ENCODE measurements at regions not wholly inside any gene's neighbourhood (a gene's known extent, or its start where the extent isn't known, plus 50 kb on each side); places are given as distances from the start of the nearest gene placed in this dataset.

DNA sequence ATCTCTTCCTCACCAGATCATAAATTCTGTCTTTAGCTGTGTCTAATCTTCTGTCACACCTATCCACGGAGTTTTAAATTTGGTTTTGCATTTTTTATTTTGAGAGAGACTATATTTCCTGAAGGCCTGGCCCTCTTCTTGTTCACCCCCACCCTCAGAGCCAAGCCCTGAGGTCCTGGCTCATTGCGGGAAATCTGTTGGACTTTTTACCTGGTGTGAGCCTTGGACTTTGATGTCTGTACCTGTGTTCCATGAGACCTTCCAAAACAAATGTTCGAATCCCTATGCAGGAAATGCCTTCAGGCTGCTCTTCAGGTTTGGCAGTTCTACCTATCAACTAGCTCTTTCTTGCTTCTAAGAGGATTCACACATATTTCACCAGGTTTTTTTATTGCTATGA is 175.2 kb upstream of the GRB10 start:
- TF ChIP-seq POLR2A (IDR thresholded peaks at IDR 0.05), result no peak
- TF ChIP-seq, protein P1, sequence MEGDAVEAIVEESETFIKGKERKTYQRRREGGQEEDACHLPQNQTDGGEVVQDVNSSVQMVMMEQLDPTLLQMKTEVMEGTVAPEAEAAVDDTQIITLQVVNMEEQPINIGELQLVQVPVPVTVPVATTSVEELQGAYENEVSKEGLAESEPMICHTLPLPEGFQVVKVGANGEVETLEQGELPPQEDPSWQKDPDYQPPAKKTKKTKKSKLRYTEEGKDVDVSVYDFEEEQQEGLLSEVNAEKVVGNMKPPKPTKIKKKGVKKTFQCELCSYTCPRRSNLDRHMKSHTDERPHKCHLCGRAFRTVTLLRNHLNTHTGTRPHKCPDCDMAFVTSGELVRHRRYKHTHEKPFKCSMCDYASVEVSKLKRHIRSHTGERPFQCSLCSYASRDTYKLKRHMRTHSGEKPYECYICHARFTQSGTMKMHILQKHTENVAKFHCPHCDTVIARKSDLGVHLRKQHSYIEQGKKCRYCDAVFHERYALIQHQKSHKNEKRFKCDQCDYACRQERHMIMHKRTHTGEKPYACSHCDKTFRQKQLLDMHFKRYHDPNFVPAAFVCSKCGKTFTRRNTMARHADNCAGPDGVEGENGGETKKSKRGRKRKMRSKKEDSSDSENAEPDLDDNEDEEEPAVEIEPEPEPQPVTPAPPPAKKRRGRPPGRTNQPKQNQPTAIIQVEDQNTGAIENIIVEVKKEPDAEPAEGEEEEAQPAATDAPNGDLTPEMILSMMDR (IDR thresholded peaks at IDR 0.05), result no peak

All from stomach (tissue), 4 donors.